ENCODE measurements at regions not wholly inside any gene's neighbourhood (a gene's known extent, or its start where the extent isn't known, plus 50 kb on each side); places are given as distances from the start of the nearest gene placed in this dataset.

DNA sequence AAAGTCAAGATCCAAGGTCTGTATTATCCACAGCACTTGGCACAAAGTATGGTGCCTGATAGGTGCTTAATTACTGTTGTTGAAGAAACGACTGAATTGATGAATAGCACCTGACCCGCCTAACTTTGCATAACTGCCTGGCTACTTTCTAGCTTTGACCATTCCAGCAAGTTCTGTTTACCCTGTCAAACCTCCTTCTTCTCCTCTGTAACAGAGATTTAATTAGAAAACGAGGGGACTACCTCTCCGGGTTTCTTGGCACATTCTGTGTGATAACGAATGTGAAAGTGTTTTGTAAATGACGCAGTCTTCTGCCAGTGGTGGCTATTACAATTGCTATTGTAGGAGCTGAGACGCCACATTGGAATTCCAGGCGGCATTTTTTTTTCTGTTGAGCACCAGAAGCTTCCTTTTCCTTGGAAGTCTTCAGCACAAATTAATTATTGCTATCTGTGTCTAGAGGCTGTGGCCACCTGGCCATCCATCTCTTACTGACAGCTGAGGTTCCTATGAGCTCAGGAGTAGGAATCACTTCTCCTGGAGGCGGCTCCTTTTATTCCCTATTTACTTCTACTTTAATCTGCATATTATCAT, 522.9 kb downstream of the HS3ST4 start:
- H3K27me3 ChIP-seq (ENCODE audit: control insufficient read depth in 1 of 2, insufficient read depth in 2 of 2, low read length in 2 of 2) = no peaks in the 10 kb centered on the region
- no peaks in the 10 kb centered on the region for H3K4me1 ChIP-seq (ENCODE audit: control insufficient read depth in 2 of 2, insufficient read depth in 2 of 2, low read length in 1 of 2)
- 18 to 23% methylated on average over 9 of the region's 9 CpGs for WGBS, 2 donors
- no peaks in the 10 kb centered on the region for H3K9me3 ChIP-seq (ENCODE audit: control insufficient read depth in 2 of 2, insufficient read depth in 1 of 2, low read depth in 1 of 2, low read length in 1 of 2)
- no peak overlapping the region for H3K4me3 ChIP-seq (ENCODE audit: low read depth in 1 of 2, low read length in 2 of 2)
- H3K36me3 ChIP-seq (ENCODE audit: control insufficient read depth in 2 of 2, insufficient read depth in 2 of 2, low read length in 1 of 2) = no peaks in the 10 kb centered on the region
- no peak overlapping the region for H3K27ac ChIP-seq (ENCODE audit: low read depth in 2 of 2, low read length in 1 of 2)

DNA sequence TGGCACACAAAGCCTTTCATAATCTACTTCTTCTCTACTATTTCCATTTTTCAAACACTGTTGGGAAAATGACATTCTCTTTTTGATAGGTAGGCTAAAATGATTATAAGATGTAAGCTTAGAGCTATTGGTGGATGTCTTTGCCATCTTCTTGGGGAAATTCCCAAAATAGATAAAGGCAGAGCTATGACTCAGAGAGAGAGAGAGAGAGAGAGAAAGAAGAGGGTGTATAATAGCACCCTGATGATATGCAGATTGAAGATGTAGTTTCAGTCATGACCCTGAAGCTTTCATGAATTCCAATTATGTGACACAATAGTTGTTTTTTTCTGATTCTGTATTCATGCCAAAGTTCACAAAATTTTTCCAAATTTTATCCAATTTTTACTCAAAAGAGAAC, 529.1 kb downstream of the HS3ST4 start:
- H3K27ac ChIP-seq (ENCODE audit: low read depth in 2 of 2, low read length in 1 of 2) = no peak overlapping the region
- H3K4me1 ChIP-seq (ENCODE audit: control insufficient read depth in 2 of 2, insufficient read depth in 2 of 2, low read length in 1 of 2) = no peaks in the 10 kb centered on the region
- no peak overlapping the region for H3K4me3 ChIP-seq (ENCODE audit: low read depth in 1 of 2, low read length in 2 of 2)
- H3K9me3 ChIP-seq (ENCODE audit: control insufficient read depth in 2 of 2, insufficient read depth in 1 of 2, low read depth in 1 of 2, low read length in 1 of 2) = no peaks in the 10 kb centered on the region
- no peaks in the 10 kb centered on the region for H3K27me3 ChIP-seq (ENCODE audit: control insufficient read depth in 1 of 2, insufficient read depth in 2 of 2, low read length in 2 of 2)
- H3K36me3 ChIP-seq (ENCODE audit: control insufficient read depth in 2 of 2, insufficient read depth in 2 of 2, low read length in 1 of 2) = no peaks in the 10 kb centered on the region

DNA sequence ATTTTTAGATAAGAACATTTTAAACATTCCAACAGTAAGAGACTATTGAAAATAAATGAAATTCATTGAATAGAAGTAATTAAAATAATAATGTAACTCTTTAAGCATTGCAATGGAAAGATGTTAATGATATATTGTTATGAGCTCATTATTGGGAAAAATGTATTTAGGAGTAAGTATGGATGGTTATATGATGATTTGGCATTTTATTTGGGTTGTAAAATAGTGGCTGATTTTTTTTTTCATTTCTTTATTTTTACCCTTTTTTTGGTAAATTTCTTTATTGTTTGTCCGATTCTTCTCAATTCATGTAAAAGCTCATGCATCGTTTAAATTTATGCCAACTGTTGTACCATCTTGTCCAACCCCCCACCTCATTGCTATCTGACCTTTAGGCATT, 539.9 kb downstream of the HS3ST4 start:
- WGBS, 2 donors = 93 to 96% methylated on average over 2 of the region's 2 CpGs
- Histone ChIP-seq H3K4me1 (ENCODE audit: control insufficient read depth in 2 of 2, insufficient read depth in 2 of 2, low read length in 1 of 2) (no peaks in the 10 kb centered on the region), H3K4me3 (ENCODE audit: low read depth in 1 of 2, low read length in 2 of 2) (no peak overlapping the region), H3K36me3 (ENCODE audit: control insufficient read depth in 2 of 2, insufficient read depth in 2 of 2, low read length in 1 of 2) (no peaks in the 10 kb centered on the region), H3K27me3 (ENCODE audit: control insufficient read depth in 1 of 2, insufficient read depth in 2 of 2, low read length in 2 of 2) (no peaks in the 10 kb centered on the region), H3K27ac (ENCODE audit: low read depth in 2 of 2, low read length in 1 of 2) (no peak overlapping the region), H3K9me3 (ENCODE audit: control insufficient read depth in 2 of 2, insufficient read depth in 1 of 2, low read depth in 1 of 2, low read length in 1 of 2) (no peaks in the 10 kb centered on the region)

GRCh38 chr16:26240807-26241206, 549.0 kb downstream of the HS3ST4 start:
- Histone ChIP-seq H3K27ac (ENCODE audit: low read depth in 2 of 2, low read length in 1 of 2) (no peak overlapping the region), H3K4me1 (ENCODE audit: control insufficient read depth in 2 of 2, insufficient read depth in 2 of 2, low read length in 1 of 2) (no peaks in the 10 kb centered on the region), H3K4me3 (ENCODE audit: low read depth in 1 of 2, low read length in 2 of 2) (no peak overlapping the region), H3K9me3 (ENCODE audit: control insufficient read depth in 2 of 2, insufficient read depth in 1 of 2, low read depth in 1 of 2, low read length in 1 of 2) (no peaks in the 10 kb centered on the region), H3K27me3 (ENCODE audit: control insufficient read depth in 1 of 2, insufficient read depth in 2 of 2, low read length in 2 of 2) (no peaks in the 10 kb centered on the region), H3K36me3 (ENCODE audit: control insufficient read depth in 2 of 2, insufficient read depth in 2 of 2, low read length in 1 of 2) (no peaks in the 10 kb centered on the region)
- WGBS, 2 donors = 84 to 85% methylated on average over 6 of the region's 6 CpGs

- no peaks in the 10 kb centered on the region for H3K9me3 ChIP-seq (ENCODE audit: control insufficient read depth in 2 of 2, insufficient read depth in 1 of 2, low read depth in 1 of 2, low read length in 1 of 2)
- 65 to 77% methylated on average over 1 of the region's 1 CpG for WGBS, 2 donors
- H3K36me3 ChIP-seq (ENCODE audit: control insufficient read depth in 2 of 2, insufficient read depth in 2 of 2, low read length in 1 of 2) = no peaks in the 10 kb centered on the region
- no peak overlapping the region for H3K27ac ChIP-seq (ENCODE audit: low read depth in 2 of 2, low read length in 1 of 2)
- H3K4me3 ChIP-seq (ENCODE audit: low read depth in 1 of 2, low read length in 2 of 2) = no peak overlapping the region
- no peaks in the 10 kb centered on the region for H3K4me1 ChIP-seq (ENCODE audit: control insufficient read depth in 2 of 2, insufficient read depth in 2 of 2, low read length in 1 of 2)
- H3K27me3 ChIP-seq (ENCODE audit: control insufficient read depth in 1 of 2, insufficient read depth in 2 of 2, low read length in 2 of 2) = no peaks in the 10 kb centered on the region
Observed at GRCh38 chr16:26247063-26247462, 555.3 kb downstream of the HS3ST4 start.

DNA sequence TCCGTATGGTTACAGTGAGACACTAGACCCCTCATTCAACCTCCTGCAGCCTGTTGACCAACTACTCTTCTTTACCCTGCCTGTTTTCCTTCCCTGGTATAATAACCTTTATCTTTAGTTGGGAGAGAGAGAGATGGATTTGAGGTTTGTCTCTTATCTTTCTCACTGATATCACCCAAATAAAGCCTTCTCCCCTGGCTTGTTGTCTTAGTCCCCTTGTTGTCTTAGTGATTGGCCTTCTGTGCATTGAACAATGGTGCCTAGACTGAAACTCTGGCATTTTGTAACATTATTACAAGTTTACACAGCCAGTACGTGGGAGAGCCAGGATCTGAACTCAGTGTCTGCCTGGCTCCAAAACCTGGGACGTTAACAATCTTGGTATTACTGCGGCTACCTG, 560.8 kb downstream of the HS3ST4 start:
- no peaks in the 10 kb centered on the region for H3K36me3 ChIP-seq (ENCODE audit: control insufficient read depth in 2 of 2, insufficient read depth in 2 of 2, low read length in 1 of 2)
- WGBS, 2 donors = 72 to 82% methylated on average over 4 of the region's 4 CpGs
- no peak overlapping the region for H3K4me3 ChIP-seq (ENCODE audit: low read depth in 1 of 2, low read length in 2 of 2)
- H3K27ac ChIP-seq (ENCODE audit: low read depth in 2 of 2, low read length in 1 of 2) = no peak overlapping the region
- H3K27me3 ChIP-seq (ENCODE audit: control insufficient read depth in 1 of 2, insufficient read depth in 2 of 2, low read length in 2 of 2) = no peaks in the 10 kb centered on the region
- no peaks in the 10 kb centered on the region for H3K9me3 ChIP-seq (ENCODE audit: control insufficient read depth in 2 of 2, insufficient read depth in 1 of 2, low read depth in 1 of 2, low read length in 1 of 2)
- H3K4me1 ChIP-seq (ENCODE audit: control insufficient read depth in 2 of 2, insufficient read depth in 2 of 2, low read length in 1 of 2) = no peaks in the 10 kb centered on the region

- no peaks in the 10 kb centered on the region for H3K9me3 ChIP-seq (ENCODE audit: control insufficient read depth in 2 of 2, insufficient read depth in 1 of 2, low read depth in 1 of 2, low read length in 1 of 2)
- no peak overlapping the region for H3K4me3 ChIP-seq (ENCODE audit: low read depth in 1 of 2, low read length in 2 of 2)
- no peaks in the 10 kb centered on the region for H3K4me1 ChIP-seq (ENCODE audit: control insufficient read depth in 2 of 2, insufficient read depth in 2 of 2, low read length in 1 of 2)
- WGBS, 2 donors = 71 to 87% methylated on average over 2 of the region's 2 CpGs
- H3K36me3 ChIP-seq (ENCODE audit: control insufficient read depth in 2 of 2, insufficient read depth in 2 of 2, low read length in 1 of 2) = no peaks in the 10 kb centered on the region
- no peaks in the 10 kb centered on the region for H3K27me3 ChIP-seq (ENCODE audit: control insufficient read depth in 1 of 2, insufficient read depth in 2 of 2, low read length in 2 of 2)
- H3K27ac ChIP-seq (ENCODE audit: low read depth in 2 of 2, low read length in 1 of 2) = no peak overlapping the region
Observed at GRCh38 chr16:26261621-26262020, 569.9 kb downstream of the HS3ST4 start.

- Histone ChIP-seq H3K4me1 (ENCODE audit: control insufficient read depth in 2 of 2, insufficient read depth in 2 of 2, low read length in 1 of 2) (no peaks in the 10 kb centered on the region), H3K27me3 (ENCODE audit: control insufficient read depth in 1 of 2, insufficient read depth in 2 of 2, low read length in 2 of 2) (no peaks in the 10 kb centered on the region), H3K27ac (ENCODE audit: low read depth in 2 of 2, low read length in 1 of 2) (no peak overlapping the region), H3K4me3 (ENCODE audit: low read depth in 1 of 2, low read length in 2 of 2) (no peak overlapping the region), H3K36me3 (ENCODE audit: control insufficient read depth in 2 of 2, insufficient read depth in 2 of 2, low read length in 1 of 2) (no peaks in the 10 kb centered on the region), H3K9me3 (ENCODE audit: control insufficient read depth in 2 of 2, insufficient read depth in 1 of 2, low read depth in 1 of 2, low read length in 1 of 2) (no peaks in the 10 kb centered on the region)
- WGBS, 2 donors = 36 to 42% methylated on average over 2 of the region's 2 CpGs
Observed at GRCh38 chr16:26263406-26263805, 571.6 kb downstream of the HS3ST4 start.

DNA sequence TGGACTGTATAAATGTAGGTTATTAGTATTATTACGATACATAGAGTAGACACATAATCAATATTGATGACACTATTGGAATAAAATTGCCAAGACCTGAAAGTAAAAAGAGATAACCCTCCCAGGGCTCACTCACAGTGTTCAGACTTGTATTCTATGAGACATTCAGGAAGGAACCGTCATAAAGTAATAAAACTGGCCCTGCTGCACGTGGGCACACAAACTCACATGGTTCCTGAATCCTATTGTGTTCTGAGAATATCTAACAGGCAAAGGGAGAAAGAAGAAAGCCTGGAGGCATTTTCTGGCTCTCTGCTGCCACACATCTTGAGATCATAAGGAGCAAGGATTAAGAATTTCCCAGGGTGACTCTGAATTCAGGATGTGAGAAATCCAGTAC, 575.9 kb downstream of the HS3ST4 start:
- Histone ChIP-seq H3K27me3 (ENCODE audit: control insufficient read depth in 1 of 2, insufficient read depth in 2 of 2, low read length in 2 of 2) (no peaks in the 10 kb centered on the region), H3K36me3 (ENCODE audit: control insufficient read depth in 2 of 2, insufficient read depth in 2 of 2, low read length in 1 of 2) (no peaks in the 10 kb centered on the region), H3K27ac (ENCODE audit: low read depth in 2 of 2, low read length in 1 of 2) (no peak overlapping the region), H3K4me3 (ENCODE audit: low read depth in 1 of 2, low read length in 2 of 2) (no peak overlapping the region), H3K9me3 (ENCODE audit: control insufficient read depth in 2 of 2, insufficient read depth in 1 of 2, low read depth in 1 of 2, low read length in 1 of 2) (no peaks in the 10 kb centered on the region), H3K4me1 (ENCODE audit: control insufficient read depth in 2 of 2, insufficient read depth in 2 of 2, low read length in 1 of 2) (no peaks in the 10 kb centered on the region)
- 71 to 73% methylated on average over 3 of the region's 3 CpGs for WGBS, 2 donors

DNA sequence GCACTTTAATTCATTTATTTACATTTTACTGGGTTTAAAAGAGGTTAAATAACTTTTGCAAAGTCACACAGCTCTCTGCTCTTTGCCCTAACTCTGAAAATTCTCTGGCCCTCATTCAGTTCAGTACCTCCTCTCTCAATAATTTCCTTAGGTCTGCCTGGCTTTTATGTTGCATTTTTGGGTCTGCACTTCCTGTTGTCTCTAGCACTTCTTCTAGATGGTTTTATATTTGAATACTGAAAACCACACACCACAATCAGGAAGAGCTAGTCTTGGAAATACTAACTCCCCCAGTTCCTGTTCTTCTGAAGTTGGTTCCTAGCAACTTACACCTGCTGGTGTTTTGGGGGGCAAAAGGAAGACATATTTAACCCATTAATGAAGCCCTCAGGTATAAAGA, 577.9 kb downstream of the HS3ST4 start:
- no peaks in the 10 kb centered on the region for H3K9me3 ChIP-seq (ENCODE audit: control insufficient read depth in 2 of 2, insufficient read depth in 1 of 2, low read depth in 1 of 2, low read length in 1 of 2)
- no peaks in the 10 kb centered on the region for H3K4me1 ChIP-seq (ENCODE audit: control insufficient read depth in 2 of 2, insufficient read depth in 2 of 2, low read length in 1 of 2)
- H3K27me3 ChIP-seq (ENCODE audit: control insufficient read depth in 1 of 2, insufficient read depth in 2 of 2, low read length in 2 of 2) = no peaks in the 10 kb centered on the region
- no peak overlapping the region for H3K4me3 ChIP-seq (ENCODE audit: low read depth in 1 of 2, low read length in 2 of 2)
- no peak overlapping the region for H3K27ac ChIP-seq (ENCODE audit: low read depth in 2 of 2, low read length in 1 of 2)
- H3K36me3 ChIP-seq (ENCODE audit: control insufficient read depth in 2 of 2, insufficient read depth in 2 of 2, low read length in 1 of 2) = no peaks in the 10 kb centered on the region
